Ovary (tissue), 3 donors: ENCODE measurements at regions not wholly inside any gene's neighbourhood (a gene's known extent, or its start where the extent isn't known, plus 50 kb on each side); places are given as distances from the start of the nearest gene placed in this dataset.

Experiments
- CTCF ChIP-seq, 3 donors: fragments of 450-650 bp in 2 of 3; fragments of 200-600 bp in 1 of 3; IDR thresholded peaks; one replicate each; pipeline versions ENCODE4 v1.5.1 to v1.8.0; 2016 to 2022; ENCODE audit warnings: antibody characterized with exemption in 3 of 3, mild to moderate bottlenecking in 1 of 3
- EP300 ChIP-seq: sonication (generic); formaldehyde crosslinking; IDR thresholded peaks from one replicate; pipeline ENCODE4 v1.6.1; 2017; ENCODE audit warnings: antibody characterized with exemption
- POLR2A ChIP-seq: fragments of 450-650 bp; IDR thresholded peaks from one replicate; pipeline ENCODE4 v1.6.1; 2017; ENCODE audit warnings: antibody characterized with exemption, mild to moderate bottlenecking, moderate library complexity
- donor health status: DM: no; HTN: no; CAD: no.

- TF ChIP-seq CTCF (IDR thresholded peaks at IDR 0.05) (no peak), POLR2A (no peak), EP300 (no peak)
These were observed 373.3 kb downstream of the ZNF536 start for GRCh38 chr19:30745476-30745985.
